Thoracic aorta (tissue), 2 donors: ENCODE measurements at regions not wholly inside any gene's neighbourhood (a gene's known extent, or its start where the extent isn't known, plus 50 kb on each side); places are given as distances from the start of the nearest gene placed in this dataset.

ENCODE experiments used
- ATAC-seq: fragments of 150-250 bp; one replicate; pipeline ENCODE4 v1.8.0; 2017; ENCODE audit warnings: low read depth; ENCODE audit not compliant: insufficient number of reproducible peaks, low FRiP score
- DNase-seq: peaks from one replicate; pipeline ENCODE4 v3.0.0-alpha.2; 2020; ENCODE audit warnings: low spot score
- H3K27ac ChIP-seq, 2 donors: fragments of 200-600 bp; sonication (generic); 1 replicate in 1 of 2; 2 replicates in 1 of 2; pipeline ENCODE4 v1.5.1; 2016; ENCODE audit warnings: mild to moderate bottlenecking in 2 of 2, moderate library complexity in 2 of 2
- H3K27me3 ChIP-seq: fragments of 200-600 bp; sonication (generic); replicated peaks from 2 replicates; pipeline ENCODE4 v1.6.0; 2016; ENCODE audit warnings: mild to moderate bottlenecking; ENCODE audit not compliant: insufficient read depth
- H3K36me3 ChIP-seq: fragments of 200-600 bp; sonication (generic); one replicate; pipeline ENCODE4 v1.5.1; 2016
- H3K4me1 ChIP-seq, 2 donors: fragments of 200-600 bp; sonication (generic); 1 replicate in 1 of 2; 2 replicates in 1 of 2; pipeline versions ENCODE4 v1.5.1 to v1.6.0; 2016; ENCODE audit warnings: low read depth in 2 of 2, mild to moderate bottlenecking in 1 of 2; ENCODE audit not compliant: control insufficient read depth in 1 of 2
- H3K4me3 ChIP-seq: fragments of 200-600 bp; sonication (generic); 2 replicates; pipeline ENCODE4 v1.5.1; 2016; ENCODE audit warnings: mild to moderate bottlenecking
- H3K9me3 ChIP-seq: fragments of 200-600 bp; sonication (generic); 2 replicates; pipeline ENCODE4 v1.5.1; 2016
- CTCF ChIP-seq: fragments of 200-600 bp; sonication (generic); IDR thresholded peaks from one replicate; pipeline ENCODE4 v1.5.1; 2019; ENCODE audit warnings: antibody characterized with exemption

DNA sequence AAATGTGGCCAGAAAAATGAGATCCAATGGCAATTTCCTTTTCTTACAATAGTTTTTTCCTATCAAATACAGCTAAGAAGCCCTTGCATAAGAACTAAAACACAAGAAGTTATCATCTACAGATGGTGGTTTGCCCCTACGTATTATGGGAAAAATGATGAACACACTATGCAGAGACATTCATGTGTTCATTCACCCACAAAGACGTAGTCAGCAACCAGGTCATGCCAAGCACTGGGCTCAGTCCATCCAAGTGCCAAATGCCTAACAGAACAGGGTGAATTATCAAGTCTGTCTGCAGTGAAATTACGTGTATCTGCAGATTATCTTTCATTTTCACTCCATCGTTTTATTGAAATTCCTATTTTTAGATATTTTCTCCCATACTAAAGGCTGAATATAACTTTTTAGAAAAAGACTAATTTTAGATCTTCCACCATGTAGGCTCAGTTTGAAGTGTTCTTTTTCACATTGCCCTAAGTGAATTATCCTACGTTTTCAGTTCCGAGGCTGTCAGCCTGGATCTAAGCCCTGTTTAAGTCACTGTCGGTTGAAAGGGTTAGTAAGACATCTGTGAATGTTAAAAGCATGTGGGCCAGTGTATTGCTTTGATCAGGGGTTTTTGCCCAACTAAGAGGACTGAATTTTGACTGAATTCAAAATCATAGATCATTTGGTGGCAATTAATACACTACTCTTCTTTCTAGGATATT is 78.1 kb upstream of the DHX40 start:
- ATAC-seq = no peak
- TF ChIP-seq CTCF = no peak
- no peaks in the 10 kb centered on the region for H3K27me3 ChIP-seq
- peaks cover 0 to 34% of the 10 kb centered on the region in 2 donors for H3K4me1 ChIP-seq
- peak overlapping the region; percentile 50 for H3K4me3 ChIP-seq
- DNase-seq = no peak
- H3K9me3 ChIP-seq = no peaks in the 10 kb centered on the region
- H3K36me3 ChIP-seq = no peaks in the 10 kb centered on the region
- H3K27ac ChIP-seq = peak overlapping the region in 1 of 2 donors; percentile 54

DNA sequence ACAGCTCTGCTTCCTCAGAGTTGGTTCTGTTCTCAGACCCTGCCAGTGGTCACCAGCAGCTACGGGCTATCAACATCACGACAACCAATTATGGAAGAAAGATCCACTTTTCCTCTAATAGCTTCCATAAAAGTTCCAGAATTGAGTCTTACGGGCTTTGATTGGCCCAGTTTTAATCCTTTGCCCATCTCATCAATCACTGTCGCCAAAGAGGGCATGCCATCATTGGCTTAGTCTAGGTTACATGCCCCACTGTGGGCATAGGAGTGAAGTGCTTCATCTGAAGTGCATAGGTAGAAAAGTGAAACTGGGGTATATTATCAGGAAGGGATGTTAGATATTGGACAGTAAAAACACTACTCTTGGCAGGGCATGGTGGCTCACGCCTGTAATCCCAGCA is 76.6 kb upstream of the DHX40 start:
- no peaks in the 10 kb centered on the region for H3K9me3 ChIP-seq
- no peaks in the 10 kb centered on the region for H3K27me3 ChIP-seq
- H3K4me1 ChIP-seq = peaks cover 0 to 25% of the 10 kb centered on the region in 2 donors
- ATAC-seq = no peak
- no peaks in the 10 kb centered on the region for H3K36me3 ChIP-seq
- no peak overlapping the region for H3K4me3 ChIP-seq
- H3K27ac ChIP-seq = no peak overlapping the region
- TF ChIP-seq CTCF = no peak
- no peak for DNase-seq

DNA sequence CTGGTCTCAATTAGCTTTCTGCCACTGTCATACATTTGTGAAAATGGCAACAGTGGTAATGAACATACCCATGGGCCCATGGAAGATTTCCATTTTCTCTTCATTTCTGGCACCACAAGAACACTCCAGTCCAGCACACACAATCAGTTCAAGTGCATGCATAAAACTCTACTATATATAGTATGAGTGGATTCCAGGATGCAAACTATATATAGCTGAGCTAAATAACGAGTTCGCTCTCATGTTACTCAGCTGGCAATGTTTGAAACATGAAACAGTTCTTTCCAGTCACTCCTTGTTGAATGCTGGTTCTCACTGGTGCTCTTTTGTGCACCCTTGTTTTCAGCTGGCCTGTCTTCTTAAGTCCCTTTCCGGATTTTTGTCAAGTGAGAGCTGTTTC is 75.2 kb upstream of the DHX40 start:
- no peak for DNase-seq
- Histone ChIP-seq H3K36me3 (no peaks in the 10 kb centered on the region), H3K4me1 (peaks cover 0 to 22% of the 10 kb centered on the region in 2 donors), H3K9me3 (no peaks in the 10 kb centered on the region), H3K4me3 (no peak overlapping the region), H3K27me3 (no peaks in the 10 kb centered on the region), H3K27ac (peak overlapping the region; percentile 53 to 71)
- no peak for TF ChIP-seq CTCF
- peak; percentile 75 for ATAC-seq

GRCh38 chr17:59491353-59492090 is 73.9 kb upstream of the DHX40 start:
- Histone ChIP-seq H3K27ac (peak overlapping the region in 1 of 2 donors; percentile 71), H3K4me3 (no peak overlapping the region), H3K4me1 (peaks cover 0 to 22% of the 10 kb centered on the region in 2 donors), H3K9me3 (no peaks in the 10 kb centered on the region), H3K36me3 (no peaks in the 10 kb centered on the region), H3K27me3 (no peaks in the 10 kb centered on the region)
- ATAC-seq (no peak), DNase-seq (no peak)
- no peak for TF ChIP-seq CTCF

- Histone ChIP-seq H3K27ac (no peak overlapping the region), H3K9me3 (no peaks in the 10 kb centered on the region), H3K4me1 (peaks cover 0 to 22% of the 10 kb centered on the region in 2 donors), H3K27me3 (no peaks in the 10 kb centered on the region), H3K36me3 (no peaks in the 10 kb centered on the region), H3K4me3 (no peak overlapping the region)
- DNase-seq (no peak), ATAC-seq (no peak)
- no peak for TF ChIP-seq CTCF
These were observed 73.3 kb upstream of the DHX40 start for GRCh38 chr17:59492091-59492451.
